K562 (cell line): ENCODE measurements at regions not wholly inside any gene's neighbourhood (a gene's known extent, or its start where the extent isn't known, plus 50 kb on each side); places are given as distances from the start of the nearest gene placed in this dataset.
"Not testable (repeated sequence)": the region's sequence is repeated elsewhere in the genome, so short reads cannot be mapped to it uniquely, and the experiment has no call there.

Experiments
- ATAC-seq: fragments of 200-7000 bp; cut with Tn5 transposase; 3 replicates; pipeline ENCODE4 v1.9.1; 2020; ENCODE audit warnings: moderate library complexity
- BruUV-seq: library from RNA; stranded (reverse); fragments of 400-500 nt; replicated peaks from 2 replicates; lab custom pipeline; 2021; lab: Mats Ljungman, UMichigan
- CTCF ChIA-PET: fragments of 300-600 bp; formaldehyde crosslinking; extraction: SDS; loops from one replicate; lab custom pipeline; 2021; ENCODE audit warnings: low intra/inter-chr PET ratio; lab: Yijun Ruan, JAX
- POLR2A ChIA-PET: fragments of 300-600, 350-650 bp; sonication (Branson Sonifier 250); formaldehyde crosslinking; extraction: SDS; loops from one replicate; lab custom pipeline; 2021; ENCODE audit warnings: antibody characterized with exemption, inconsistent platforms; lab: Yijun Ruan, JAX
- DNase-seq, 4 experiments: peaks; one replicate each; pipeline versions ENCODE4 v3.0.0 to v3.0.0-alpha.2; 2011 to 2018; ENCODE audit warnings: low spot score in 3 of 4, mixed read lengths in 3 of 4; ENCODE audit errors: extremely low read depth in 1 of 4
- FAIRE-seq: peaks from 2 replicates; lab custom pipeline; 2011; peaks lifted over from hg19 to GRCh38; lab: Jason Lieb, UNC
- H2AFZ ChIP-seq: 2 replicates; pipeline ENCODE4 v1.6.0; 2011; ENCODE audit warnings: low read depth, low read length, control low read depth, inconsistent platforms
- H3K27ac ChIP-seq: fragments of 200-600 bp; 3 replicates; pipeline ENCODE4 v1.8.0; 2011; ENCODE audit warnings: low read depth, mild to moderate bottlenecking, control low read depth, inconsistent platforms, low read length, moderate library complexity, mixed read lengths; ENCODE audit errors: extremely low read depth
- H3K27me3 ChIP-seq, 2 experiments: fragments of 300-600 bp in 1 of 2; 2 replicates in 1 of 2; 3 replicates in 1 of 2; pipeline versions ENCODE4 v1.6.0 to v1.8.0; 2011; ENCODE audit warnings: inconsistent platforms in 2 of 2, low read length in 2 of 2, mild to moderate bottlenecking in 1 of 2, mixed read lengths in 1 of 2, moderate library complexity in 1 of 2; ENCODE audit not compliant: control insufficient read depth in 2 of 2, insufficient read depth in 2 of 2
- H3K36me3 ChIP-seq: fragments of 300-600 bp; 3 replicates; pipeline ENCODE4 v1.8.0; 2011; ENCODE audit warnings: mild to moderate bottlenecking, low read length, inconsistent platforms; ENCODE audit not compliant: control insufficient read depth, insufficient read depth
- H3K4me1 ChIP-seq, 2 experiments: fragments of 200-600 bp in 1 of 2; replicated peaks in 1 of 2; 2 replicates in 1 of 2; 3 replicates in 1 of 2; pipeline versions ENCODE4 v1.5.1 to v1.8.0; 2011; ENCODE audit warnings: inconsistent platforms in 2 of 2, low read length in 2 of 2, mild to moderate bottlenecking in 1 of 2, mixed read lengths in 1 of 2, moderate library complexity in 1 of 2; ENCODE audit not compliant: control insufficient read depth in 2 of 2, insufficient read depth in 2 of 2
- H3K4me2 ChIP-seq: 2 replicates; pipeline ENCODE4 v1.6.1; 2011; ENCODE audit warnings: low read length, control low read depth, inconsistent platforms, mixed read lengths; ENCODE audit not compliant: insufficient read depth
- H3K4me3 ChIP-seq: fragments of 200-600 bp; sonication (generic), shearing (Covaris generic); 2 replicates; pipeline ENCODE4 v1.5.1; 2016; ENCODE audit warnings: control low read depth, inconsistent platforms
- H3K79me2 ChIP-seq: fragments of 200-600 bp; 3 replicates; pipeline ENCODE4 v1.8.0; 2011; ENCODE audit warnings: low read length, inconsistent platforms; ENCODE audit not compliant: control insufficient read depth, insufficient read depth
- H3K9ac ChIP-seq, 2 experiments: 2 replicates each; pipeline versions ENCODE4 v1.6.0 to v1.6.1; 2011; ENCODE audit warnings: low read depth in 2 of 2, low read length in 2 of 2, control low read depth in 1 of 2, inconsistent platforms in 1 of 2, mild to moderate bottlenecking in 1 of 2, mixed read lengths in 1 of 2; ENCODE audit not compliant: insufficient read depth in 1 of 2
- H3K9me1 ChIP-seq: one replicate; pipeline ENCODE4 v1.6.0; 2011; ENCODE audit warnings: inconsistent platforms, mild to moderate bottlenecking, low read length, moderate library complexity; ENCODE audit not compliant: control insufficient read depth, insufficient read depth
- H3K9me3 ChIP-seq: replicated peaks from 2 replicates; pipeline ENCODE4 v1.5.1; 2011; ENCODE audit warnings: low read depth, low read length, inconsistent platforms; ENCODE audit not compliant: control insufficient read depth, insufficient read depth
- H4K20me1 ChIP-seq: replicated peaks from 2 replicates; pipeline ENCODE4 v1.6.1; 2011; ENCODE audit warnings: low read length, inconsistent platforms, mixed read lengths; ENCODE audit not compliant: control insufficient read depth, insufficient read depth
- WGBS: fragments of 100-300 bp; shearing (Covaris generic); methylation state at CpG from one replicate; pipeline ENCODE4 v1.1.6; 2016; ENCODE audit warnings: low coverage, mixed read lengths; ENCODE audit not compliant: insufficient coverage; ENCODE audit errors: missing lambda C conversion rate; 5-methylcytosine and 5-hydroxymethylcytosine counted together
- in situ Hi-C: fragments of 300-500 bp; cut with MboI; formaldehyde crosslinking; loops from 4 replicates; pipeline ENCODE4 v1.15.0; 2018; ENCODE audit warnings: inconsistent platforms, mixed read lengths
- intact Hi-C: fragments of 100-400 bp; cut with micrococcal nuclease; formaldehyde crosslinking; loops from 2 replicates; pipeline ENCODE4 v1.14.2; 2022

GRCh38 chr15:58363673-58364072, 68.1 kb upstream of the LIPC start:
- H3K27ac ChIP-seq, H3K9ac ChIP-seq, H3K4me3 ChIP-seq, H3K9me1 ChIP-seq, H3K4me2 ChIP-seq, H3K36me3 ChIP-seq, ATAC-seq, POLR2A ChIA-PET, H4K20me1 ChIP-seq, DNase-seq, H2AFZ ChIP-seq, CTCF ChIA-PET, BruUV-seq, in situ Hi-C loops, intact Hi-C loops, H3K79me2 ChIP-seq, FAIRE-seq, H3K27me3 ChIP-seq, H3K9me3 ChIP-seq: not testable (repeated sequence)
- peaks cover 3 to 10% of the 10 kb centered on the region in 2 experiments; a peak in 3 of 5 replicates for H3K4me1 ChIP-seq
- WGBS: 53% methylated on average over 6 of the region's 6 CpGs

GRCh38 chr15:58365098-58365497, 66.7 kb upstream of the LIPC start:
- intact Hi-C loops, H3K9me1 ChIP-seq, DNase-seq, BruUV-seq, H2AFZ ChIP-seq, H3K27ac ChIP-seq, H3K36me3 ChIP-seq, ATAC-seq, H3K4me1 ChIP-seq, in situ Hi-C loops, FAIRE-seq, H3K9ac ChIP-seq, H3K4me3 ChIP-seq, H4K20me1 ChIP-seq, H3K4me2 ChIP-seq, H3K27me3 ChIP-seq, H3K9me3 ChIP-seq, CTCF ChIA-PET, H3K79me2 ChIP-seq: not testable (repeated sequence)
- 29% methylated on average over 1 of the region's 1 CpG for WGBS
- POLR2A ChIA-PET: interaction anchor here (1.4 kb wide), 1 partner anchor 11 kb away, joined by 3 read pairs; no protein-coding TSS in a partner anchor
